NCI-H526 (cell line): ENCODE measurements at regions not wholly inside any gene's neighbourhood (a gene's known extent, or its start where the extent isn't known, plus 50 kb on each side); places are given as distances from the start of the nearest gene placed in this dataset.
"Not testable (repeated sequence)": the region's sequence is repeated elsewhere in the genome, so short reads cannot be mapped to it uniquely, and the experiment has no call there.

ENCODE experiments used
- DNase-seq, 2 experiments: peaks; one replicate each; lab custom pipeline; 2025; lab: John Stamatoyannopoulos, UW

DNA sequence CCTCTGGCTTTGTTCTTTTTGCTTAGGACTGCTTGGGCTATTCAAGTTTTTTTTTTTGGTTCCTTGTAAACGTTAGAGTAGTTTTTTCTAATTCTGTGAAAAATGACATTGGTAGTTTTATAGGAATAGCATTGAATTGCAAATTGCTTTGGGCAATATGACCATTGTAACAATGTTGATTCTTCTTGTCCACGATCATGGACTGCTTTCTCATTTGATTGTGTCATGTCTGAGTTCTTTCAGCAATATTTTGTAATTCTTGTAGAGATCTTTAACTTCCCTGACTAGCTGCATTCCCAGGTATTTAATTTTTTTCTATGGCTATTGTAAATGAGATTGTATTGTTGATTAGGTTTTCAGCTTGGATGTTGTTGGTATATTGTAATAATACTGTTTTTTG lies 286.2 kb upstream of the C1QTNF3 start:
- not testable (repeated sequence) for DNase-seq

DNA sequence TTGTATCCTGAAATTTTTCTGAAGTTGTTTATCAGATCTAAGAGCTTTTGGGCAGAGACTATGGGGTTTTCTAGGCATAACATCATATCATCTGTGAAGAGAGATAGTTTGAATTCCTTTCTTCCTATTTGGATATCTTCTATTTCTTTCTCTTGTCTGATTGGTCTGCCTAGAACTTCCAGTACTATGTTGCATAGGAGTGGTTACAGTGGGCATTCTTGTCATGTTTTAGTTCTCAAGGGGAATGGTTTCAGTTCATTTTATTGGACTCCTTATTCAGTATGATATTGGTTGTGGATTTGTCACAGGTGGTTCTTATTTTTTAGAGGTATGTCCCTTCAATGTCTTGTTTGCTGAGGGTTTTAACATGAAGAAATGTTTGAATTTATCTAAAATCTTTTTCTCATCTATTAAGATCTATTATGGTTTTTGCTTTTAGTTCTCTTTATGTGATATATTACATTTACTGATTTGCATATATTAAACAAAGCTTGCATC lies 286.6 kb upstream of the C1QTNF3 start:
- not testable (repeated sequence) for DNase-seq

DNA sequence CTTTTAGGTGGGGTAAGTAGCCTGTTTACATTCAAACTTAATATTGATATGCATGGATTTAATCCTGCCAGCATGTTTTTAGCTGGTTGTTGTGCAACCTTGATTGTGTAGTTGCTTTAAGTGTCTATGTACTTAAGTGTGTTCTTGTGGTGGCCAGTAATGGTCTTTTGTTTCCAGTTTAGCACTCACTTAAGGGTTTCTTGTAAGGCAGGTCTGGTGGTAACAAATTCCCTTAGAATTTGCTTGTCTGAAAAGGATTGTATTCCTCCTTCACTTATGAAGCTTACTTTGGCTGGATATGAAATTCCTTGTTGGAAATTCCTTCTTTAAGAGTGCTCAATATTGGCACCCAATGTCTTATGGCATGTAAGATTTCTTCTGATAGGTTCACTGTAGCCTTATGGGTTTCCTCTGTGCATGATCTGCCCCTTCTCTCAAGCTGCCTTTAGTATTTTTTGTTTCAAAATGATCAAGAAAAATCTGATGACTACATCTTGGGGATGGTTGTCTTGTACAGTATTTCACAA lies 289.0 kb upstream of the C1QTNF3 start:
- DNase-seq: not testable (repeated sequence)

DNA sequence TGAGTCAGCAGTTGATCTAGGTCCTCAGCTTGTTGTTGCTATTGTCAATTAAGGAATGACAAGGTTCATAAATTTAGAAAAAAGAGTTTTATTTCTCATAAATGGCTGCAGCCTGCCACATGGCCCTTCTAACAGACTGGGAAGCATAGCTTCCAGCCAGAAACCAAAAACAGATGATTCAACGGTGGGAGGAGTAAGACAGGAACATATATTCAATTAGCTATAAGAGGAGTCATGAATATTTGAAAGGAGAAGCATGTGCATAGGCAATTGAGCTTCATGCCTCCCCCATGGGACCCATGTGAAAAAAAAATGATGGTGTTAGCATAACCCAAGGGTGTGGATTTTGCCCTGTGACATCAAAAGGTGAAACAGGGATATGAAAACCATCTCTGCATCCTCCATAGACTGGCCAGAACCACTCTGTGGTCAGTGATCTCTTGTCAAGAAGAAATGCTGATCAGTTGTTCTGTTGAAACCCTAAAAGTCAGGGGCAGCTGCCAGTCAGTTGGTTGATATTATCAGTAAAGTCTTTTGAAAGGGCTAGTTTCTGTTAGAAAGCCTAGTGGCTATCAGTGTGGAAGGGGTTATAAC lies 296.5 kb upstream of the C1QTNF3 start:
- not testable (repeated sequence) for DNase-seq

- not testable (repeated sequence) for DNase-seq
Observed at GRCh38 chr5:34354440-34354839, 301.7 kb upstream of the RAI14 start.

GRCh38 chr5:34371417-34371816 lies 284.7 kb upstream of the RAI14 start:
- not testable (repeated sequence) for DNase-seq

GRCh38 chr5:34371817-34372216 lies 284.3 kb upstream of the RAI14 start:
- DNase-seq: not testable (repeated sequence)

- DNase-seq: not testable (repeated sequence)
Observed at GRCh38 chr5:34372739-34373138, 283.4 kb upstream of the RAI14 start.

DNA sequence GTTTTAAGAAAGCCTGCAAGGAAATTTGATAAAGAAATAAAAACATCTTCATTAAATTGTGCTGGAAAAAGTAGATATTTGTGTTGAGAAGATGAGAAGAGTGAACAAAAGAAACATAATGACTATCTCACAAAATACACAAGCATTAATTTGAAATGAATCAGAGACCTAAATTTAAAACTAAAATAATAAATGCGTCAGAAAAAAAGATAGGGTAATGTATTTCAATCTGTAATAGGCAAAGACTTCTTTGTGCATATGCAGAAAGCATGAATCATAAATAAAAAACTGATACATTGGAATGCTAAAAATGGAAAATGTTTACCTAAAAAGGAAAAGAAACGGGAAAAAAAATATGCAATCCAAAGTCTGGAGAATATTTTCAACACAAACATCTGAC lies 278.5 kb upstream of the RAI14 start:
- DNase-seq: not testable (repeated sequence)

DNA sequence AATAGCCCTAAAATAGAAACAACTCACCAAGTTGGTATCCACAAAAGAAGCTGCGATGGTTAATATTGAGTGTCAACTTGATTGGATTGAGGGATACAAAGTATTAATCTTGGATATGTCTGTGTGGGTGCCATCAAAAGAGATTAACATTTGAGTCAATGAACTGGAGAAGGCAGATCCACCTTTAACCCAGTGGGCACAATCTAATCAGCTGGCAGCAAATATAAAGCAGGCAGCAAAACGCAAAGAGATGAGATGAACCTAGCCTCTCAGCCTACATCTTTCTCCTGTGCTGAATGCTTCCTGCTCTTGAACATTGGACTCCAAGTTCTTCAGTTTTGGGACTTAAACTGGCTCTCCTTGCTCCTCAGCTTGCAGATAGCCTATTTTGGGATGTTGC lies 277.6 kb upstream of the RAI14 start:
- DNase-seq: not testable (repeated sequence)

DNA sequence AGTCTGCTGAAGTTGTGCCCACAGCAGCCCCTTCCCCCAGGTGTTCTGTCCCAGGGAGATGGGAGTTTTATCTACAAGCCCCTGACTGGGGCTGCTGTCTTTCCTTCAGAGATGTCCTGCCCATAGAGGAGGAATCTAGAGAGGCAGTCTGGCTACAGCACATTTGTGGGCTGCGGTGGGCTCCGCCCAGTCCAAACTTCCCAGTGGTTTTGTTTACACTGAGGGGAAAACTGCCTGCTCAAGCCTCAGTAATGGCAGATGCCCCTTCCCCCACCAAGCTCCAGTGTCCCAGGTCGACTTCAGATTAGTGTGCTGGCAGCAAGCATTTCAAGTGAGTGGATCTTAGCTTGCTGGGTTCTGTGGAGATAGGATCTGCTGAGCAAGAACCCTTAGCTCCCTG lies 267.4 kb upstream of the RAI14 start:
- not testable (repeated sequence) for DNase-seq

GRCh38 chr5:34409373-34409772 lies 246.8 kb upstream of the RAI14 start:
- no peak for DNase-seq

DNA sequence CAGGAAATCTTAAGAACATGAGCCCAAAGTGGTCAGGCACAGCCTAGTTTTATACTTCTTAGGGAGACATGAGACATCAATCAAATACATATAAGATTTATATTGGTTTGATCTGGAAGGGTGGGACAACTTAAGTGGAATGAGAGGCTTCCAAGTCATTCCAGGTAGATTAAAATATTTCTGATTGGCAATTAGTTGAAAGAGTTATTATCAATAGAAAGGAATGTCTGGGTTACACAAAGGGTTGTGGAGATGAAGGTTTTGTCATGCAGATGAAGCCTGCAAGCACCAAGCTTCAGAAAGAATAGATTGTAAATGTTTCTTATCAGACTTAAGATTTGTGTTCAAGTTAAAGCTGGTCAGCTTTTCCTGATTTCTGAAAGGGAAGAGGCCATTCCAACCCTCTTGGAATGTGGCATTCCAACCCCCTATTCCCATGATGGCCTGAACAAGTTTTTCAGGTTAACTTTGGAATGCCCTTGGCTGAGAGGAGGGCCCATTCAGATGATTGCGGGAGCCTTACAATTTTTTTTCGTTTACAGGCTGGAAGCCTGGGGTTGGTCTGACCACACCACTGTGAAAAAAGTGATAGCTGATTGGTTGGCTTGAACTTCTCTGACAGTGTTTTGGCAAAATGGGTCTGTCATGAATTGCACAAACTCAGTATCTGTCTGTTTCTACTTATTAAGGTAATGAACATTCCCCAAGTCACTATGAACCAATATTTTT lies 245.6 kb upstream of the RAI14 start:
- no peak for DNase-seq

DNA sequence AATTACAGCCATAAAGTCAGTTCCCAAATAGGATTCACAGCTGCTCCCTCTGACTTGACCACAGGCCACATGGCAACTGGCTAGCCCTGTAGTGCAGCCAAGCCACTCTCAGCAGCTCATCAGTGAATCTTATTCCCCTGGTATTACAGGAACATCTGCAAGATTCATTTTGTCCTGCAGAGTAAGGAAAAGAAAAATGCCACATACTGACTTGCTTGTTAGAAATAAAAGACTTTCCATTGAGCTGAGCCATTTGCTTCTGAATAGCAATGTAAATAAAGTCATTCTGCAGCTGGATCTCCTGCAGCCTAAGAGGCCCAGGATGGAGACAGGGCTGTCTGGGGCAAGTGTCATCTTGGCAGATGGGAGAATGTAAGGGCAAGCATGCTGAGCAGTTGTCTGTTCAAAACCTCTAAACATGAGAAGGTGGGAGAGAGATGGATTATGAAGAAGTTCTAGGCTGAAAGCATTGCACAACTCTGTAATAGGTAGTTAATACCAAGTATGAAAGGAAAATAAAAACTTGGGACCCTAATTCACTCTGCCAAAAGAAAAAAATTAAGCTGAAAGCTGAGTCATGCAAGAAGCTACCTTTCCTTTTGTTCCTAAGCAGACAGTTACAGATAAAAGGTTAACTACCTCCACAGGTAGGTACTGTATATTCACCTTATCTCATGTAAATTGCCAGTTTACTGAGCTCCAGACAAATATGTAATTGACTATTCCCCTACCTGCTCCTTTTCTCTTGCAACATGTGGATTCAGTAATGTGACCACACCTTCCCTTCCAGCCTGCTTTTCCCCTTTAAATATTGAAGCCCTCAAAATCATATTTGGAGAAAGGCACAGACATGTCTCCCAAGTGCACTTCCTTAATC lies 244.4 kb upstream of the RAI14 start:
- DNase-seq: no peak

GRCh38 chr5:34412736-34413135 lies 243.4 kb upstream of the RAI14 start:
- no peak for DNase-seq

GRCh38 chr5:34415559-34416198 lies 240.4 kb upstream of the RAI14 start:
- DNase-seq: no peak

GRCh38 chr5:34416501-34417008 lies 239.6 kb upstream of the RAI14 start:
- no peak for DNase-seq

DNA sequence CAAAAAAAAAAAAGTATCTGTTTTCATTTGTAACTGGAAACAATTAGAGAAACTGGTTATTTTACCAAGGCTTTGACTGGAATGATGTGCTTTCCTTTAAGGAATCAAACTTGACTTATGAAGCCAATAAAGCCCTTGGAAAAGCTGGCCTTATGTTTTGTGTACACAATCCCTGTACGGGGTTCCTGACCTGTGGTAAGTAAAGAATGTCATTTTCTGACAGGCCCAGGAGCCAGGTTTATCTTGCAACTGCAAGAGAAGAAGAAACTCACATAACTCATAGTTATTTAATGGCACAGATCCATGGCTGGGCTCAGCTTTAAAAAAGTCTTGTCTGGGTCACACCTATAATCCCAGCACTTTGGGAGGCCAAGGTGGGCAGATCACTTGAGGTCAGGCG lies 235.9 kb upstream of the RAI14 start:
- not testable (repeated sequence) for DNase-seq

DNA sequence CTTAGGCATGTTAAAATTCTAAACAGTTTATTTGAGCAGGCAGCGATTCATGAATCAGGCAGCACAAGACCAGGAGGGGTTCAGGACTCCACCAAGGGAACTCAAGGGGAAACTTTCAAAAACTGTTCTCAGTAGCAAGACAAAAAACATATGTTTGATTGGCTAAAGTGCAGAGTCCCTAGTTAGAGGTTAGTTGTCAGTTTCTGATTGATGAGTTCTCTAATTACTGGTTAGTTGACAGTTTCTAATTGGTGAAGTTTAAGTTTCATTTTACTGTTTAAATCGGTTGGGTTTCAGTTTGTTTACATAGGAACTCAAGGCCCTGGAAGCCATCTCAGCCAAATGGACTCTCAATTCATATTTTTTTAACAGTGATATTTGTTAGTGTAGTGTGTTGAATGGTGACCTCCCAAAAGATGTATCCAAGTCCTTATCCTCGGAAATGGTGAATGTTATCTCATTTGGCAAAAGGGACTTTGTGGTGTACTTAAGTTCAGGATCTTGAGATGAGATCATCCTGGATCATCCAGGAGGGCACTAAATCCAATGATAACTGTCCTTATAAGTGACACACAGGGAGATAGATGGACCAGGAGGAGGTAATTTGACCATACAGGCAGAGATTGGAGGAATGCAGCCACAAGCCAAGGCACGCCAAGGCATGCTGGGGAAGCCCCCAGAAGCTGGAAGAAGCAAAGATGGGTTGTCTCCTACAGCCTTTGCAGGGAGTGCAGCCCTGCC lies 219.2 kb upstream of the RAI14 start:
- DNase-seq: no peak

DNA sequence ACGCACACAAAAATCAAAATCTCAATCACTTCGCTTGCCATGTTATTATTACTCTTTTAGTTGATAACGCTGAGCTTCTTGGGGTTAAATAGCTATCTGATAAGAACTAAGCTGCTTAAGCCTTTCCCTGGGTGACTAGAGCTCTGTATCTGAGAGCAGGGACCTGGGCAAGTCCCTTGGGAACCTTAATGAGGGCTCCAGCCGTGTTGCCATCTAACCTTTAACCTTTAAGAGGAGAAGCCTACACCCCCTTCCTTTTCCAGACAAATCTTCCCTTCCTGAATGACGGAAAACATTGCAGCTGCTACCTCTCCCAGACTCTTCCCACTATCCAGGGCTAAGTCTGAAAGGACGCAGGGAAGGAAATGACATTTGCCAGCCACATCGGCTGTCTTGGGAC lies 216.5 kb upstream of the RAI14 start:
- no peak for DNase-seq

DNA sequence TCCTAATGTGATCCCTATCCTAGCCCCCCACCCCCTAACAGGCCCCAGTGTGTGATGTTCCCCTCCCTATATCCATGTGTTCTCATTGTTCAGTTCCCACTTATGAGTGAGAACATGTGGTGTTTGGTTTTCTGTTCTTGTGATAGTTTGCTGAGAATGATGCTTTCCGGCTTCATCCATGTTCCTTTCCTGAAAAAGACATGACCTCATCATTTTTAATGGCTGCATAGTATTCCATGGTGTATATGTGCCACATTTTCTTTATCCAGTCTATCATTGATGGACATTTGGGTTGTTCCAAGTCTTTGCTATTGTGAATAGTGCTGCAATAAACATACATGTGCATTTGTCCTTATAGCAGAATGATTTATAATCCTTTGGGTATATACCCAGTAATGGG lies 214.4 kb upstream of the RAI14 start:
- DNase-seq: not testable (repeated sequence)
